ENCODE measurements at regions not wholly inside any gene's neighbourhood (a gene's known extent, or its start where the extent isn't known, plus 50 kb on each side); places are given as distances from the start of the nearest gene placed in this dataset.
A peak's percentile ranks its signal among the peaks of the same experiment; 100 is the strongest.
"Not testable (repeated sequence)": the region's sequence is repeated elsewhere in the genome, so short reads cannot be mapped to it uniquely, and the experiment has no call there.

DNA sequence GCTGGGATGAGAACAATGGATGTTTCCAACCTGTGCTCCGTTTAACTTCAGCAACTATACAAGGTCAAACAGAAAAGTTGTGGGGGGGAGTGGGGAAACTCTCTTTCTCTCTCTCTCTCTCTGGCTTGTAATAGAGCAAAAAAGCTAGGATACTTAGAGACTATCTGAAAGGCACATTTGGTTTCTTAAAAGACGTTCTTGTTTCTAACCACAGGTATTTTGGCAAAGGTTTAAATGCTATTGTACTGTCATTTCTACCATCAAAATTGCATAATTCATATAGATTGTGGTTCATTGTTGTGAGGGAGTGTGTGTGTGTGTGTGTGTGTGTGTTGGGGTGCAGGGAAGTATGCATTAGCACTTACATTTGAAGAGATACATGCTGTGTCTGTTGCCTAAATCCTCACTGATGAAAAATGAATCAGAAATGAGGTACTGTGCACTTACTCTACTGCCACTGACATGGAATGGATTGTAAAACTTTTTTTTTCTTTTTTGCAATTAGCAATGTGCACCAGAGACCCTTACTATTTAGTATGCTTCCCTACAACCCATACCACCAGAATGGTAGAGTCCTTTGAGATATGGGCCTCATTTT lies 841.0 kb upstream of the PIK3C3 start:
- no peak for DNase-seq

DNA sequence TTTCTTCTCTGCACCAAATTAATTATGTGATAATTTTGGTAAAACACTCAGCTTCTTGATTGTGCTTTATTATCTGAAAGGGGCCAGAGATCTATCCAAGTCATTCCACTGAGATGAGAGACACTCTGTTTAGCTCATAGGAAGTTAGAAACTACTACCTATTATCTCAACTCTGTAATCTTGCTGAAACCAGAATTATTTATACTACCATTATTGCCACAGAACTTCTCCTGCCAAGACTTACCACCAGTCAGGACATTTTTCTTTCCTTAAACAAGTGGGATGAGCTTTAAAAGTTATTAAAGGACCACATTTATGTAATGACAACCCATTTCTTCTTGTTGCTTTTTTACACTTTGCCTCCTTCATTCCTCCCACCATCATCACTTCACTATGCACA lies 855.6 kb upstream of the PIK3C3 start:
- no peak for DNase-seq

DNA sequence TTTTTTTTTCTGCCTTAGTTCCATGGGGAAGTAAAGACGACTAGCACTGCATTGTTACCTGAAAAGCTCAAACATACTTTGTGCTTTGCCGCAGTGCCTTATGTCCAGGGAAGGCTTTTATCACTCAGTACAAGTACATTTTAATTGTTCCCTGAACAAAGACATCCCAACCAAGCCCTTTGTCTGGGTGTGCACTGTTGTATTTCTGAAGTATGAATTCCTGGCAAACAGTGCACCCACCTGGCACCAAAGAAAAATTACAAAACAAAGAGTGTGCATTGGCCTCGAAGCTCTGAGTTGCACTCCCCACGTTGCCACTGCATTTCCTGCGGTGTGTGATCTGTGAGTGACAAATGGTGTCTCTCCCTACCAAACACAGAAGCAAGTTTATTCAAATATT lies 858.5 kb upstream of the PIK3C3 start:
- DNase-seq: peak; percentile 83

DNA sequence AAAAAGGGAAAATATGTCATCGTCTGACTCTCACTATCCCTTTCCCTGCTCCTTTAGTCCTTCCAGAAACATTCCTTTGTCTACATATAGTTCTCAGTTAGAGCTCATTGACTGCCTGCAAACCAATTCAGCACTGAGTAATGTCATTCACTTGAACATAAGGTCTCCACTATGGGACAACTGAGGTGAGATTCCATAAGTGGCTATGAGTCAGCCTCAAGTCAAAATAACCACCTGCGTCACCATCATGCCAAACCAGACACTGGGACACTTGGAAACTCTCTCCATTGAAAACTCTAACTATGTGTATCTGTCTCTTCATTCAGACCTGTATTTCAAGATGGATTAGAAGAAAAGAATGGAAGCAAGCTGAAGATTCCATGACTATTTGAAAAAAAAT lies 878.0 kb upstream of the PIK3C3 start:
- no peak for DNase-seq

DNA sequence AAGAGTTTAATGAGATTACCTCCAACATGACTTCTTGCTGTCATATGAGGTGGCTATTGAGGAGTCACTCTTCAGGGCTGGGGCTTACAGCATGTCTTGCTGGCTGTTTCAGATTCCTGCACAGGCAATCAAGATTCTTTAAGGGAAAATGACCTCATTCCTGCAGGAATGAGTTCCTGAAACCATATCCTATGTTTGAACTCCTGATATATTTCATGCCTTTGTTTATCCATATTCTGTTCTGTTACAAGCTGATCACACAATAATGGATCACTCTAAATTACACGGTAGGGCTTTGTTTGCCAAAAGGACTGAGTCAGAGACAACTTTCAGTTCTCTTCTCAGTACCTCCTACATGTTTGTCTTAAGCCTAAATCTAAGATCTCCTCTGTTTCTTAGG lies 879.8 kb upstream of the PIK3C3 start:
- no peak for DNase-seq

DNA sequence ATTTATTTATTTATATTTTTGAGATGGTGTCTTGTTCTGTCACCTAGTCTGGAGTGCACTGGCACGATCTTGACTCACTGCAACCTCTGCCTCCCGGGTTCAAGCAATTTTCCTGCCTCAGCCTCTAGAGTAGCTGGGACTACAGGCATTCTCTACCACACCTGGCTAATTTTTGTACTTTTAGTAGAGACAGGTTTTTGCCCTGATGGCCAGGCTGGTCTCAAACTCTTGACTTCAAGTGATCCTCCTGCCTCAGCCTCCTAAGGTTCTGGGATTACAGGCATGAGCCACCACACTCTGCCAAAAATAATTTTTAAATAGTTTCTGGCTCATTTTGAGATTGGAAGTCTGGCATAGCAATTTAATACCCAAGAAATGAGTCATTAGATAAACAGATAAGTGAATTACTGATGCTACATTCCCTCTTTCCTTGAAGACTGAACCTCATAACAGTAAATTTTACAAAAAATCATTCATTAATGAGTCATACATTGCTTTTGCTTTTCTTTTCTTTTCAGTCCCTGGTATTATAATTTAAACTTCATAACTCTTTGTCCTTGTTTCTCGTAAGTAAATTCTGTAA lies 881.6 kb upstream of the PIK3C3 start:
- DNase-seq: no peak

DNA sequence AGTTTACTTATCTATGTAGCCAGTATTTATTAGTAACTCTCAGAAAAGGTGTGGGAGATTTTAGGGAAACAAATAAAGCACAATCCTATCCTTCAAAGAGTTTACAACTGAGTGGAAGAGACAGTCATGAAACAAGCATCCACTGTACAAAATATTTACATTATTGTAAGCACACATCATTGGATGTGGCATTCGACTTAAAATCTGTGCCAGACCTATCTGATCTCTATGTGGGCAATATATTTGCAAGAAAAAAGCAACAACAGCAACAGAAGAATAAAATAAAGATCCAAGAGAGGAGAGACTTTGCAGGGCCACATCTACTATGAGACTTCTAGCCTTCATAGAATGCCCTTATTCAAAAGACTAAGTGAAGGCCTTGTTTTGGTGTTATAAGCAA lies 882.1 kb upstream of the PIK3C3 start:
- DNase-seq: no peak

DNA sequence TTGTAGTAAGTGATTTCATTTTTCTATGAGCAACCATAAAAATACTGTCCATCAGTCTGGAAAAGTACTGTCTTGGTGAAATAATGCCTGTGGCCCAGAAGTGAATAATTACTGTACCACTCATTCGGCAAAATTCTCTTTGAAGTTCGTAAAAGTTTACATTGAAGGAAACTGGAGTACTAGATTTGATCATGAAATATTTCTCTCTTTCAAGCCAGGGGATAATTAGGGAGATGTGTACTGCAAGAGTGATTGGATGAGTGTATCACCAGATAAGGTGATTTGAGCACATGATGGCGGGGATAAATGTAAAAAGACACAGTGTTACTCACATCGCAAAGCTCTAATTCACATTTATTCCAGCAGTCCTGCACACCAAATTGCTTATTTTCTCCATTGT lies 883.2 kb upstream of the PIK3C3 start:
- no peak for DNase-seq

DNA sequence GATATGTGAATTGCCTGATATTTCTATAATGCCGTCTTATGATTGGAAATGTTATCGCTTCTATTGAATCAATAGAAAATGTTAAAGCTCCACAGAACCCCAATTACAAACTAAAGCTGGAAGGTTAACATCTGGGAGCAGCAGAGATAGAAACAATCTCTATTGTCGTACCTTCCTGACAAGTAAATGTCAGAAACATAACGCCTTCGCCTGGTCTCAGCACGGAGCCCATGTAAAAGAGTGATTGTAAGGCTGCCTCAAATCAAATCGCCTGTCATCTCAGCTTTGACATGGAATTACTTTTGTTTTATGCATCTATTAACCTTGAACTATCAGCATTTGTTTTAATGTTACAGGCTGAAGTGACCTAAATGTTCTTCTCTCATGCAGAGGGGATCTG lies 885.9 kb upstream of the PIK3C3 start:
- DNase-seq: no peak

DNA sequence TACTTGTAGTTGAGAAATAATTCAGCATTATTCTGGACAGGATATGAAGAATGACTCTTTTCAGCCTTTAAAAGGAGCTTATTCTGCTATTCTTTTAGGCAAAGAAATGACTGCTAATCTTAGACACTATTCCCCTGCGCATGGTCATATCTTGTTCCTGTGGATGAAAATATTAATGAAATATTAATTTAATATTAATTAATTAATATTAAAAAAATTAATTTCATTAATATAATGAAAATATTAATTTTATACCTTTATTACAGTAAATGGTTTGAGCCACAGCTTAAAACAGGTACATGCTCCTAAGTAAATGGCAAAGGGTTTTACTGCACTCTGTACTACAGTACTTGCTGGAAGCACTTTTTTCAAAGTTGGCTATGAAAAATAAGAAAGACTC lies 890.1 kb upstream of the PIK3C3 start:
- DNase-seq: no peak

DNA sequence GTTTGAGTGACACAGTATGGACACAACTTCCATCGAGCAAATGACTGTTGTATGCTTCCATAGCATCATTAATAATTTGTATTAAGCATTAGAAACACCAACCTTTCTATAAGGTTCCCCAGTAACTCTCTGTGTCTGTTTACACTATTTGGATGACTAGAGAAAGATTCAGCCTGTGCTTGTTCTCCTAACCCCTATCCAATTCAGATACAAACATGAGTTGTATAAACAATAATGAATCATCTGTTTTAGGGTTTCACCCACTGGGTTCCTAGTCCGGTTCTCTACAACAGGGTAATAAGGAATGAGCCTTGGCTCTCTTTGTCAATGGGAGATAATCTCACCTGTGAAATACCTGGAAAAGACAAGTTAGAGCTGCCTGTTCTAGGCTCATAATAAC lies 894.1 kb upstream of the PIK3C3 start:
- DNase-seq: no peak

DNA sequence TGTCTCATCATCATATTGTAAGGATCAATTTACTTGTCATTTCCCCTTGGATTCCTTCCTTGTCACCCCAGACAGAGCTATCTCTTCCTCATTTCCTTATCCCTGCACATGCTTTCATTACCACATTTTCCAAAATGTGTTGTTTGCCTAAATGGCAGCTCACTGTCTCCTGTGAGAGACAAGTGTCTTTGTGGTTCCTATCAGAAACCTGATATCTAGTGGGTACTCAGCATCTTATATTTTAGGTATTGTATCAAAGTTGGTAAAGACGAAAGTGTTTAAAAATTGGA lies 896.0 kb upstream of the PIK3C3 start:
- DNase-seq: no peak

DNA sequence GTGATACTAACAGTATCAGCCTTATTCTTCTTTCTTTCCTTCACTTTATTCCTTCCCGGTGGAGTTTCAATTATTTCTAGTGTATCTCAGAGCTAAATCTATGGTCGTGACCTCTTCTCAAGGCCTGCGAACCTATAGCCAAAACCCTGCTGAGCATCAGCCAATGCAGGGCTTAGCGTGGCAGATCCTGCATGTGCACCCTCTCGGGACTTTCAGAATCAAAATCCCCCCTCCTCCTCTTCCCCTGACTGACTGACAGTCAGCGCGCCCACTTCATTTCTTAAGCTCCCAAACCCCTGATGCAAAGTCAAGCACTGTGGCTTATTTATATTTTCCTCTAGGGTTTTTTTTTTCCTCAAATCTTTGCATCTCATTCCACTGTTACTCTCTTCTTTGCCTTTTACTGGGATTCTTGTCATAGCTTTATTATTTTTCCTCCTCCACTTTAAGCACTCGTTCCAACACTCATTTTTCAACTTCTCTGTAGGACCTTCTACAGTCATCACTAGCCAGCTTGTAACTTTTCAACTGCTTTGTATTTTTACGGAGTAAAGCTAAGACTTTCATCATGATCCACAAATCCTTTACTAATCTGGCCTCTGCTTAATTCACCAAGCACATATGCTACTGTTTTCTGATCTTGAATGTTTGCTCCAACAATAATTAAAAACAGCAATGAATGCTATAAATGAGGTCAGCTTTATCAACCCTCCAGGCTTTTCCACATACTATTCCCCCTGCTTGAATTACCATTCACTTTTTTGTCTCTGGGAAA lies 896.5 kb upstream of the PIK3C3 start:
- DNase-seq: no peak

DNA sequence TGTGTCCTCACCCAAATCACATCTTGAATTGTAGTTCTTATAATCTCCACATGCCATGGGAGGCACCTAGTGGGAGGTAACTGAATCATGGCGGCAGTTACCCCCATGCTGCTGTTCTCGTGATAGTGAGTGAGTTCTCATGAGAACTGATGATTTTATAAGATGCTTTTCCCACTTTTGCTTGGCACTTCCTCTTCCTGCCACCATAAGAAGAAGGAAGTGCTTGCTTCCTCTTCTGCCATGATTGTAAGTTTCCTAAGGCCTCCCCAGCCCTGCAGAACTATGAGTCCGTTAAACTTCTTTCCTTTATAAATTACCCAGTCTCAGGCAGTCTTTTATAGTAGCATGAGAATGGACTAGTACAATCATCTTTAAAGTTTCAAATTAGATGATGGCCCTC lies 902.4 kb upstream of the PIK3C3 start:
- no peak for DNase-seq

DNA sequence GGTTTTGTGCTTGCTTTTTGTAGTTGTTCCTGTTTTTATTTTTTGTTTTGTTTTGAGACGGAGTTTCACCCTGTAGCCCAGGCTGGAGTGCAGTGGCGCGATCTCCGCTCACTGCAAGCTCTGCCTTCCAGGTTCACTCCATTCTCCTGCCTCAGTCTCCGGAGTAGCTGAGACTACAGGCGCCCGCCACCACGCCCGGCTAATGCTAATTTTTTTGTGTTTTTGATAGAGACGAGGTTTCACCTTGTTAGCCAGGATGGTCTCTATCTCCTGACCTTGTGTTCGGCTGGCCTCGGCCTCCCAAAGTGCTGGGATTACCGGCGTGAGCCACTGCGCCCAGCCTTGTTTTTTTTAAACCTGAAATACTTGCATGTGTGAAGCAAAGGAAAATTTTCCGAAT lies 908.8 kb upstream of the PIK3C3 start:
- not testable (repeated sequence) for DNase-seq

DNA sequence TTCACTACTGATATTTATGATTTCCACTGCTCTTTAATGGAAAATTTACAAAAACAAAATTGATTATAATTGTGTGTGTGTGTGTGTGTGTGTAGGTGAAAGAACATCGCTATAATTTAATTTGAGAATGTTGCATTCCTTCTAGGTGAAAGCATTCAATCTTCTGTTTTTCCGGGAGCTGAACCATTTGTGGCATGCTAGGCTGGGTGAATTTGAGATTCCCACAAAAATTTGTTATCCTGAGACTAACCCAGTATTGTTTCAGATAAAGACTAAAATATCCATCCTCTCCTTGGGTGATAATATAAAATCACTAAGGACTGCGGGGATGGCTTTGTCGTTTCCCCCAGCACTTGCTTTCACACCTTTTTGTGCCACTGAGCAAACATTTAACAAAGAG lies 911.2 kb upstream of the PIK3C3 start:
- no peak for DNase-seq

DNA sequence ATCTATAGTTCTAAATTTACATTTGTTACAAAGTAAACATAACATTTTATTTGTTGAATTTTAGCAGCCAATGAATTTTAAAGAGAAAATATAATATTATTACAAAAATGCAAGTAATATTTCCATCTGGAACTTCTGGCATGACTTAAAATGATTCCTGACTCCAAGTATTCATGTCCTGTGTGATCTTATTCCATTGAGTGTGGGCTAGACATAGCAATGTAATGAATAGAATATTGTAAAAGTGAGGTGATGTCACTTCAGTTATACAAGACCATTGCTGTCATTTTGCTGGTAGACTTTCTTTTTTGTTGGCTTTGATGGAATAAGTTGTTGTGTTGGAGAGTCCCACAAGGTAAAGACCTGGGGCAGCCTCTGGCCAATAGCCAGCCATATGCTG lies 912.2 kb upstream of the PIK3C3 start:
- no peak for DNase-seq

DNA sequence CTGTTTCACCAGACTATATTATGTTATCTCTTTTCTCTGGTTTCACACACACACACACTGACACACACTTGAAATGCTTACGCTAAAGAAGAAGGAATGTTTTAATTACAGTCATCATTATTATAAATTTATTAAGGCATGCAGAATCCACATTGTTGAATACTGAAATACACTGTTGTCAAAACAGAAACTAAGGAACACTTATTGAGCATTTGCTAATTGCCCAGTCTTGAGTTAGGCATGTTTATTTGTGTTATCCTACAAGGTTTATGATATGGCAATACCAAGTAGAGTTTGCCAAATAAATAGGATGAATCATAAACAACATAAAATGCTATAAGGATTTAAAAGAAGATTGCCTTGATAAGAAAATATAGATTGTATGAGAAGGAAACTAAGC lies 917.0 kb upstream of the PIK3C3 start:
- DNase-seq: no peak

DNA sequence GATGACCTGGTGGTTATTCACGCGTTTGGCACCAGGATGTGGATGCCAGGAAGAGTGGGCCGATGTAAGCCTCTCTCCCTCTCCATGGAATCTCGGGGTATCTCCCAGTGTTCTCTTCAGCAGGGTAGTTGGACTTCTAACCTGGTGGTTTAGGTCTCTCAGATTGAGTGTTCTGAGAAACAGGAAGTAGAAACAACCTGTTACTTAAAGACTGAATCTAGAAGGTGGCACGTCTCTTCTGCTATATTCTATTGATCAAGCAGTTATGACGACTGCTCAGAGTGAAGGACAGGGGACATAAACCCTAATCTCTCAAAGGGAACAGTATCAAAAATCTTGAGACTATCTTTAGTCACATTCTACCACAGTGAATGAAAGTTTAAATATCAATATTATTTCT lies 918.7 kb upstream of the PIK3C3 start:
- no peak for DNase-seq

DNA sequence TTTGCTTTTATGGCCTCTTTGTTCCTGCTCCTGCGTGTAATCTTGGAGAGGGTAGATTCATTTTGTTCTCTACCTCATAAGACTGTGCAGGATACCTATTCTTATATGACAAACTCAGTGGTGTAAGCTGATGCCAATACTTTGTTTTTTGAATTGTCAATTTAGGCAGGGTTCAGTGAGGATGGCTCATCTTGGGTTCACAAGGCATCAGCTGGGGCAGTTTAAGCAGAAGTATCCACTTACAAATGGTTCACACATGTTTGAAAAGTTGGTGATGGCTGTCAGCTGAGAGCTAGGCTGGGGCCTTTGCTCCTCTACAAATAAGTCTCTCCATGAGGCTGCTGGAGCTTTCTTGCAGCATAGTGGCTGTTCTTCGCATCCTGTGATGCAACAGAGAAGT lies 920.6 kb upstream of the PIK3C3 start:
- no peak for DNase-seq

DNA sequence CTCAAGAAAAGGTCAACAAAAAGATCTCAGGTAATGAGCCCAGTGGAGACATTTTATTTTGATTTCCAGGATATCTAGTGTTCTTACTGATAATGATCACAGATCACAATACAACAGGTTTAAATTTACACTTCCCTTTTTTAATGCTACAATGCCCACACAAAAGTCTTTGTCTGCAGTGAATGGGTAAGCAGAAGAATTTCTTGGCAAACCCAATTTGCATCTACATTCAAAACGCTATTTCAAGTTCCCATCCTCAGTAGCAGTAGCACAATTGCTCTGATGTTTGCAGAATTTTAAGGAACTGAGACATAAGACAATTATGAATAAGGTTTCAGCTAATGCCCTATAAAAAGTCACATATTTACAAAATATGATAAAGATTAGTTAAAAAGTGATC lies 929.4 kb upstream of the PIK3C3 start:
- no peak for DNase-seq

DNA sequence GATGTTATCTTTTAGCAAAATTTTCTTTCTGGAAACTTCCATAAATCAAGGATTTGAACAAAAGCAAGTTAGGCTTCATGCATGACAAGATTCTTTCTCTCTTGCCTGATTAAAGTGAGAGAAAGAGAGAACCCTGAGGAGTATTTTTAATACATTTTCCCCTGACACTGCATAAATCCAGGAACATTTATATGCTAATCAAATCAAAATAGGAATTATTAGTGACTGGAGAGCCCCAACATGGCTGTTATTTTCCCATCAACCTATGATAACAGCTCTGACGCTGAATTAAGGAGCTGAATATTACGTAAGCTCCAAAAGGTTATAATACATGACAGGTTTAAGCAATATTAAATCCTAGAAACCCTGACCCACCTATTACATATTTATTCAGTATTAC lies 930.2 kb upstream of the PIK3C3 start:
- no peak for DNase-seq

DNA sequence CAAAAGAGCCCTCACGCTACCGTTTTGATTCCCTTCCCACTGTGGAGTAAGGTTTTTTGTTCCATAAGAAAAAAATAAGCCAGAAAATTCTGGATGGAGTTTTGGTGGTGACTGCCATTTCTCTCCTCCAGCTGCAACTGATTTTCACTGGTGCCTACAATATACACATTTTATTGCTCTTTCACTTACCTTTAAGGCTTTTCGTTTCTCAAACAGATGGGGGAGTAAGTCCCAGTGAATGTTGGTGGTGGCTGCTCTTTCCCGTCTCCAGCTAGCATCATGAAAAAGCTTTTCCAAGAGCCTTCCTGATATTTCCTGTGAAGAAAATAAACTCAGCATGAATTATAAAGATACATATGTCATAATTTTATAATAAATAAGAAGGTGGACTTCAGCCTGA lies 932.5 kb upstream of the PIK3C3 start:
- no peak for DNase-seq

DNA sequence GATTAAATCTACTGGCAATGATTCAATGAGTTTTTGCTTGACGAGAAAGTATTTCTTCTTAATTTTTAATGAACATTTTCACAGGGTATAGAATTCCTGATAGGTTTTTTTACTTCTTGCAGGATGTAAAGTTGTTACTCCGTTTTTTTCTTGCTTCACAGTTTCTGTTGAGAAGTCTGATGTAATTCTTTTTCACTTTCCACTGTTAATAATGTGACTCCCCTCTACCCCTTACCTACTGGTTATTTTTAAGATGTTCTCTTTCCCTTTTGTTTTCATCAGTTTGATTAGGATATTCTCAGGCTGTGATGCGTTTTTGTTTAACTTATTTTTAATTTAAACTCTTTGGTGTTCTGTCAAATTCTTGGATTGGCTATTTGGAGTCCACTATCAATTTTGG lies 933.9 kb upstream of the PIK3C3 start:
- no peak for DNase-seq

DNA sequence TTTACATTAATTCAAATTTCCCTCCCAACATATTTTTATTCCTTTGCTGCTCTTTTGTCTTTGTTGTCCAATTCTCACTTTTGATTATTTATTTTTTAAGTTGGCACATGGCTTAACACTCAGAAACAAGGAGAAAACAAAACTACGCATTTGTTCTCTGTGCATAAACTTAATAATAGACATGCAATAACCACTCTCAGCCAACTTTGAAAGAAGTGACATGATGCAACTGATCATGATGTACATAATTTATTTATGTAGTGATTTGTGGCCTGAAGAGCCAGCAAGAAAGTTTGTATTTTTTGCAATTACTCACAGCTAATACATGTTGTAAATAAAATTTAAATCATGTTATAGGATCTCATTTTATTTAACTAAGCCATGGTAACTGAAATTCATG lies 942.8 kb upstream of the PIK3C3 start:
- no peak for DNase-seq
